ENCODE measurements at regions not wholly inside any gene's neighbourhood (a gene's known extent, or its start where the extent isn't known, plus 50 kb on each side); places are given as distances from the start of the nearest gene placed in this dataset.

DNA sequence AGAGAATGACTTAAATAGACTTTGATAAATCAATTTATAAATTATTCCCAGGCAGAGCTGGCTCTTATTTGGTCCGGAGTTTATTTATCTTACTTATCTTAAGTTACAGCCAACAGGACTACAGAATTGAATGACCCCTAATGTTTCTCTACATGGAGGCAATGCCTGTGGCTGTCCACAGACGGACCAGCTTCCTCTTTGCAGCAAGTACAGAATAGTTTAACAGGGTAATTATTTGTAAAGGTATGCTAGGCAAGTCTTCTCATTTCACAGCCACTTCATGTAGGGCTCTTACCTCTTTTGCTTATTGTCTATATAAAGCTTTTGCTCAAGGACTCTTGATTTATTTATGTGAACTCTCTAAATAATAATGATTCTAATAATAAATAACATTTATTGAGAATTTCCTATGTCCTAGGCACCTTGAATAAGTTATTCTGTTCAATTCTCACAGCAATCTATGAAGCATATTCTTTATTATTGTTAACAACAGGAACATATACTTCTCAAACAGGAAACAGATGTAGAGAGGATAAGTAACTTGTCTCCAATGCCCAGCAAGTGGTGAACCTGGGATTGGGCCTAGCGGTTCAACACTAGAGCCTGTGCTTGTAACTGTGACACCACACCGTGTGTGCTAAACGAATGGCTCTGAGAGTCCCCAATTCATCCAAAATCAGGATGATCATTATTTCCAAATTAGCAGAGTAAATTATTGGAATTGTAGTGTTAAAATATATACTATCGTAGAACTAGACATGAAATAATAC lies 58.8 kb upstream of the NXPH2 start:
- H3K27me3 ChIP-seq: no peaks in the 10 kb centered on the region
- intact Hi-C loops (cut with DNase I; ENCODE audit: low total_unique reads): no loop called here
- WGBS, 5 donors: 46 to 59% (median 57%) methylated on average over 6 of the region's 6 CpGs
- no peaks in the 10 kb centered on the region for H3K36me3 ChIP-seq
- TF ChIP-seq EP300 (IDR thresholded peaks at IDR 0.05) (no peak), POLR2A (IDR thresholded peaks at IDR 0.05) (no peak), POLR2AphosphoS5 (IDR thresholded peaks at IDR 0.05) (no peak)
- TF ChIP-seq, protein P1, sequence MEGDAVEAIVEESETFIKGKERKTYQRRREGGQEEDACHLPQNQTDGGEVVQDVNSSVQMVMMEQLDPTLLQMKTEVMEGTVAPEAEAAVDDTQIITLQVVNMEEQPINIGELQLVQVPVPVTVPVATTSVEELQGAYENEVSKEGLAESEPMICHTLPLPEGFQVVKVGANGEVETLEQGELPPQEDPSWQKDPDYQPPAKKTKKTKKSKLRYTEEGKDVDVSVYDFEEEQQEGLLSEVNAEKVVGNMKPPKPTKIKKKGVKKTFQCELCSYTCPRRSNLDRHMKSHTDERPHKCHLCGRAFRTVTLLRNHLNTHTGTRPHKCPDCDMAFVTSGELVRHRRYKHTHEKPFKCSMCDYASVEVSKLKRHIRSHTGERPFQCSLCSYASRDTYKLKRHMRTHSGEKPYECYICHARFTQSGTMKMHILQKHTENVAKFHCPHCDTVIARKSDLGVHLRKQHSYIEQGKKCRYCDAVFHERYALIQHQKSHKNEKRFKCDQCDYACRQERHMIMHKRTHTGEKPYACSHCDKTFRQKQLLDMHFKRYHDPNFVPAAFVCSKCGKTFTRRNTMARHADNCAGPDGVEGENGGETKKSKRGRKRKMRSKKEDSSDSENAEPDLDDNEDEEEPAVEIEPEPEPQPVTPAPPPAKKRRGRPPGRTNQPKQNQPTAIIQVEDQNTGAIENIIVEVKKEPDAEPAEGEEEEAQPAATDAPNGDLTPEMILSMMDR (IDR thresholded peaks at IDR 0.05): no peak
- H3K9me3 ChIP-seq: no peaks in the 10 kb centered on the region
- no peak for DNase-seq
- H3K27ac ChIP-seq: no peak overlapping the region
- no peak overlapping the region for H3K4me3 ChIP-seq
- H3K4me1 ChIP-seq: no peaks in the 10 kb centered on the region

DNA sequence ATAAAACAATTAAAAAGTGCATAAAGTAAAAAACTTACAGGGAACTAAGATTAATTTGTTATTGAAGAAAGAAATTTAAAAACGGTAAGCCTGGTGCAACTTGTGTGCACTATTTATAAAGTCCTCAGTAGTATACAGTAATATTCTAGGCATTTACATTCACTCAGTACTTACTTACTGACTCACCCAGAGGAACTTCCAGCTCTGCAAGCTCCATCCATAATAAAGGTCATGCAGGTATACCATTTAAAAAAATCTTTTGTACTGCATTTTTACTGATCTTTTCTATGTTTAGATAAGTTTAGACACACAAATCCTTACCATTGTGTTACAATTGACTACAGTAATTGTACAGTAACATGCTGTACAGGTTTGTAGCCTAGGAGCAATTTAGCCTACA lies 51.5 kb upstream of the NXPH2 start:
- 31 to 53% (median 45%) methylated on average over 1 of the region's 1 CpG for WGBS, 5 donors
- intact Hi-C loops (cut with DNase I; ENCODE audit: low total_unique reads): no loop called here
- TF ChIP-seq POLR2AphosphoS5 (IDR thresholded peaks at IDR 0.05) (no peak), POLR2A (IDR thresholded peaks at IDR 0.05) (no peak), EP300 (IDR thresholded peaks at IDR 0.05) (no peak)
- TF ChIP-seq, protein P1 (IDR thresholded peaks at IDR 0.05): no peak

DNA sequence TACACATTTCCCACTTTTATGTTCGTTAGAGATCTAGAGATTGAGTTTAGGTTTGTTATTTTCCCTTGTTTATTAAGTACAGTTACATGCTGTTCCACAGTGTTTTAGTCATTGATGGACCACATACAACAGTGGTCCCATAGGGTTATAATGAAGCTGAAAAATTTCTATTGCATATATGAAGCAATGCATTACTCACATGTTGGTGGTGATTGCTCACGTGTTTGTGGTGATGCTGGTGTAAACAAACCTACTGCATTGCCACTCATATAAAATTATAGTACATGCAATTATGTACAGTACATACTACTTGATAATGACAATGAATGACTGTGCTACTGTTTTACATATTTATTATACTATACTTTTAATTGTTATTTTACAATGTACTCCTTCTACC lies 51.0 kb upstream of the NXPH2 start:
- Histone ChIP-seq H3K27me3 (no peaks in the 10 kb centered on the region), H3K4me3 (no peak overlapping the region), H3K4me1 (peaks cover 0 to 4% (median 0%) of the 10 kb centered on the region in 4 donors), H3K9me3 (no peaks in the 10 kb centered on the region), H3K36me3 (no peaks in the 10 kb centered on the region), H3K27ac (no peak overlapping the region)
- WGBS, 5 donors: 58 to 69% (median 65%) methylated on average over 2 of the region's 2 CpGs
- no peak for DNase-seq
- intact Hi-C loops (cut with DNase I; ENCODE audit: low total_unique reads): no loop called here
- no peak for TF ChIP-seq POLR2AphosphoS5 (IDR thresholded peaks at IDR 0.05)
- no peak for TF ChIP-seq EP300 (IDR thresholded peaks at IDR 0.05)
- TF ChIP-seq, protein P1 (IDR thresholded peaks at IDR 0.05): no peak
- no peak for TF ChIP-seq POLR2A (IDR thresholded peaks at IDR 0.05)

More for the DNA sequence above, 51.5 kb upstream of the NXPH2 start:
- peak in 1 of 2 donors; percentile 19 for DNase-seq
- H3K9me3 ChIP-seq: no peaks in the 10 kb centered on the region
- H3K4me1 ChIP-seq: peaks cover 0 to 4% (median 0%) of the 10 kb centered on the region in 4 donors
- H3K36me3 ChIP-seq: no peaks in the 10 kb centered on the region
- no peak overlapping the region for H3K4me3 ChIP-seq
- no peak overlapping the region for H3K27ac ChIP-seq
- no peaks in the 10 kb centered on the region for H3K27me3 ChIP-seq

DNA sequence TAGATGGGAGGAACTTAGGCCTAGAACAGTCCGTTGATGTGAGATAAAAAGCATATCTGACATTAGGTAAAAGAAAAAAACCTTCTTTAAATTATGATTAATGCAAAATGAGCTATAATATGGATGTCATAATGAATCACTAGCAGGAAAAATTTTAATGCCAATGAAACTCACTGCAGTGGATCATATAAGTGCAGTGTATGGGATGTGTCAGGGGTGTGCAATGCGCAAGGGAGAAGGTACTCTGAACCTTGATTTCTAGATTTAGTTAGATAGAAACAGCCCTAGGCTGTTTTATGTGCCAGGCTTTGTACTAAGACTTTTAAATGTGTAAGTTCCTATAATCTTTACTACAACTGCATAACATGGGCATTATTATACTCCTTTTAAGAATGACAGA lies 50.4 kb upstream of the NXPH2 start:
- H3K27me3 ChIP-seq: no peaks in the 10 kb centered on the region
- intact Hi-C loops (cut with DNase I; ENCODE audit: low total_unique reads): no loop called here
- no peak overlapping the region for H3K4me3 ChIP-seq
- no peaks in the 10 kb centered on the region for H3K36me3 ChIP-seq
- TF ChIP-seq POLR2AphosphoS5 (IDR thresholded peaks at IDR 0.05) (no peak), EP300 (IDR thresholded peaks at IDR 0.05) (no peak), POLR2A (IDR thresholded peaks at IDR 0.05) (no peak)
- TF ChIP-seq, protein P1 (IDR thresholded peaks at IDR 0.05): no peak
- H3K27ac ChIP-seq: no peak overlapping the region
- H3K9me3 ChIP-seq: no peaks in the 10 kb centered on the region
- peaks cover 0 to 4% (median 0%) of the 10 kb centered on the region in 4 donors for H3K4me1 ChIP-seq
- WGBS, 5 donors: 57 to 74% (median 65%) methylated on average over 2 of the region's 2 CpGs
- DNase-seq: no peak

Small RNA genes lying in the stretch of these regions (small RNA-seq; reads per million reads assigned to genes)
- gene RF00139 (0 reads per million in 4 donors), gene RN7SKP286 (0 reads per million in 4 donors)
